SK-N-SH treated with all-trans-retinoic acid at 6 μM for 48 hours (cell line): ENCODE measurements at regions not wholly inside any gene's neighbourhood (a gene's known extent, or its start where the extent isn't known, plus 50 kb on each side); places are given as distances from the start of the nearest gene placed in this dataset.

ENCODE experiments used
- ATAC-seq: fragments of 200-7000 bp; cut with Tn5 transposase; 3 replicates; pipeline ENCODE4 v1.9.1; 2020; ENCODE audit warnings: mild to moderate bottlenecking, moderate library complexity
- ARNTL ChIP-seq: fragments of 450-650 bp; formaldehyde crosslinking; IDR thresholded peaks from 2 replicates; pipeline ENCODE4 v1.5.0; 2020; ENCODE audit warnings: low read depth, mild to moderate bottlenecking, moderate library complexity, borderline replicate concordance
- BACH2 ChIP-seq: fragments of 250-450 bp; sonication (Bioruptor Pico); IDR thresholded peaks from 2 replicates; pipeline ENCODE4 v1.9.0; 2021; ENCODE audit warnings: mild to moderate bottlenecking, borderline replicate concordance
- CREB5 ChIP-seq: fragments of 250-450 bp; sonication (Bioruptor Pico); IDR thresholded peaks from 2 replicates; pipeline ENCODE4 v1.5.1; 2020; ENCODE audit warnings: low read depth, mild to moderate bottlenecking, moderate library complexity
- CSDC2 ChIP-seq: fragments of 250-450 bp; sonication (Bioruptor Pico); IDR thresholded peaks from 2 replicates; pipeline ENCODE4 v1.5.0; 2020; ENCODE audit warnings: mild to moderate bottlenecking, moderate library complexity
- CSRNP3 ChIP-seq: fragments of 250-450 bp; sonication (Bioruptor Pico); IDR thresholded peaks from 2 replicates; pipeline ENCODE4 v1.5.1; 2021; ENCODE audit warnings: mild to moderate bottlenecking, moderate library complexity
- GLIS3 ChIP-seq: fragments of 250-450 bp; sonication (Bioruptor Pico); IDR thresholded peaks from 2 replicates; pipeline ENCODE4 v1.5.0; 2020; ENCODE audit warnings: mild to moderate bottlenecking, moderate library complexity
- ISL1 ChIP-seq: fragments of 250-450 bp; sonication (Bioruptor Pico); IDR thresholded peaks from 2 replicates; pipeline ENCODE4 v2.1.2; 2022; ENCODE audit warnings: mild to moderate bottlenecking, moderate library complexity
- OSR1 ChIP-seq: fragments of 250-450 bp; sonication (Bioruptor Pico); IDR thresholded peaks from 2 replicates; pipeline ENCODE4 v1.8.0; 2022; ENCODE audit warnings: moderate library complexity, mild to moderate bottlenecking, inconsistent platforms
- PPARA ChIP-seq: fragments of 250-450 bp; sonication (Bioruptor Pico); IDR thresholded peaks from 2 replicates; pipeline ENCODE4 v1.5.0; 2020; ENCODE audit warnings: mild to moderate bottlenecking, borderline replicate concordance
- RARB ChIP-seq: fragments of 250-450 bp; sonication (Bioruptor Pico); IDR thresholded peaks from 2 replicates; pipeline ENCODE4 v1.8.0; 2021; ENCODE audit warnings: mild to moderate bottlenecking, moderate library complexity
- SNAI2 ChIP-seq: fragments of 250-450 bp; sonication (Bioruptor Pico); IDR thresholded peaks from 2 replicates; pipeline ENCODE4 v1.5.0; 2020; ENCODE audit warnings: mild to moderate bottlenecking, moderate library complexity
- TCF4 ChIP-seq: fragments of 250-450 bp; sonication (Bioruptor Pico); IDR thresholded peaks from 2 replicates; pipeline ENCODE4 v1.8.0; 2021; ENCODE audit warnings: mild to moderate bottlenecking, moderate library complexity, borderline replicate concordance
- TOX ChIP-seq: fragments of 250-450 bp; sonication (Bioruptor Pico); IDR thresholded peaks from 2 replicates; pipeline ENCODE4 v1.8.0; 2021; ENCODE audit warnings: mild to moderate bottlenecking, moderate library complexity, borderline replicate concordance
- TSHZ2 ChIP-seq: fragments of 250-450 bp; sonication (Bioruptor Pico); IDR thresholded peaks from 2 replicates; pipeline ENCODE4 v1.5.0; 2020; ENCODE audit warnings: mild to moderate bottlenecking, moderate library complexity
- ZC3H10 ChIP-seq: fragments of 250-450 bp; sonication (Bioruptor Pico); IDR thresholded peaks from 2 replicates; pipeline ENCODE4 v1.5.1; 2021; ENCODE audit warnings: mild to moderate bottlenecking, moderate library complexity
- ZFP30 ChIP-seq: fragments of 450-650 bp; formaldehyde crosslinking; IDR thresholded peaks from 2 replicates; pipeline ENCODE4 v1.5.0; 2022; ENCODE audit warnings: mild to moderate bottlenecking, moderate library complexity
- ZNF565 ChIP-seq: fragments of 450-650 bp; formaldehyde crosslinking; conservative IDR thresholded peaks from 2 replicates; pipeline ENCODE4 v1.5.0; 2020; ENCODE audit warnings: low read depth, mild to moderate bottlenecking, moderate library complexity
- ZNF70 ChIP-seq: fragments of 450-650 bp; formaldehyde crosslinking; IDR thresholded peaks from 2 replicates; pipeline ENCODE4 v1.5.0; 2020; ENCODE audit warnings: mild to moderate bottlenecking, moderate library complexity
- ZNF8 ChIP-seq: fragments of 450-650 bp; formaldehyde crosslinking; IDR thresholded peaks from 2 replicates; pipeline ENCODE4 v1.5.0; 2020; ENCODE audit warnings: mild to moderate bottlenecking, moderate library complexity

DNA sequence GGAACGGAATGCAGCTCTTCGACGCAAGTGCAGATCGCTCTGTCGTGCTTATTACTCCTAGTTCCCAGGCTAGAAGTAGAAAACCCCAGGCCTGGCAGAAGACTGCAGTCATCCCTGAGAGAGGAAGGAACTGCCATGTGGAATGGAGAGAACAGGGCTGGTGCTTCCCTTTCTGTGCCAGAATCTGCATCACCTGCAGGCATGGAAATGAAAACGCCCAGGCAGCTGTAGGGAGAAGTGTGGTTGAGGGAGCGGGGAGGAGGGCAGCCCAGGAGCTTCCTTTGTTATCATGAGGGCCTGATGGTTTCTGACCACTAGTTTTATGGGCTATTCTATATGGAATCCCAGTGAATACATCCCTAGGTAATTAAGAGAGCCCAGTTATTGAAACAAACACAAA, 79.4 kb upstream of the SMIM21 start (continued):
- TF ChIP-seq TSHZ2 (no peak), ZNF565 (CRISPR knock-in tag) (no peak), CSDC2 (CRISPR knock-in tag) (no peak)

DNA sequence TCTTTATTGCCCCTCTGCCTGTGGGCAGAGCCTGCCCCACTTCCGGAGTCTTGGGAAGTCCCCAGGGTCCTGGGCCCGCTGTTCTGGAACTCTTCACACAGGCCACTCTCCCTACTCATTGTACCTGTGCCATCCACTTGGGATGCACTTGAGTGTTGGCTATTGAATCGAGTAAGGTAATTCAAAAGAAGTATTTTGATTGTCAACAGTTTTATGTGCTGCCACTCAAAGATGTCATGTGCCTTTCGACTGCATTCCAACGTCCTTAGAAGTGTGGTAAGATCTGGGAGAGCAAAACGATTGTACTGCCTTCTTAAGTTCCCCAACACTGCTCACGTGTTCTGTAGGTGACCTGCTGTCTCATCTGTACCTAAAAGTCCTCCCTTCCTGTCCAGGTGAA, 77.0 kb upstream of the SMIM21 start:
- ATAC-seq: no peak

DNA sequence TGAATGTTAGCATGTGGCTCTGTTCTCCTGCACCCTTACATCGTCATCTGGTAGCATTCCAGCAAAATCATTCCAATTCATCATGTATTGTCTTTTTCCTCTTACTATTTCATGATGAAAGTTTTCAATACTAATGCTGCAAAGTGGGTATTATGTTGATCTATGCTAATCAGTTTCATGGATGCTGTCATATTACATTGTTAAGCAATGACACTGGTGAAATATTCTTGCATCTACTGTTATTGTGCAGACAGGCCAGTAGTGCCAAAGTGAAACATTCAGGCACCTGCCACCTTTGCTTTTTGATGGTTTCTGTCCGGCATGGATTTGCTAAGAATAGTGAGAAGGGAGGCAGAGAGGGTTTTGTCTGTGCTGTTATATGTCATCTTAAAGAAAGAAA, 76.1 kb upstream of the SMIM21 start:
- TF ChIP-seq CSRNP3: no peak
- TF ChIP-seq SNAI2 (CRISPR knock-in tag): no peak
- TF ChIP-seq RARB: no peak
- TF ChIP-seq BACH2: no peak
- TF ChIP-seq PPARA (CRISPR knock-in tag): no peak
- no peak for TF ChIP-seq ISL1 (CRISPR knock-in tag)
- TF ChIP-seq CREB5 (CRISPR knock-in tag): no peak
- TF ChIP-seq TSHZ2: no peak
- no peak for TF ChIP-seq ZNF70 (CRISPR knock-in tag)
- TF ChIP-seq OSR1 (CRISPR knock-in tag): no peak
- no peak for TF ChIP-seq CSDC2 (CRISPR knock-in tag)
- TF ChIP-seq ZFP30 (CRISPR knock-in tag): no peak
- TF ChIP-seq ZC3H10 (CRISPR knock-in tag): no peak
- no peak for ATAC-seq

More for the DNA sequence above, 77.0 kb upstream of the SMIM21 start:
- TF ChIP-seq ARNTL (CRISPR knock-in tag) (no peak), ZC3H10 (CRISPR knock-in tag) (no peak), TCF4 (no peak), TOX (CRISPR knock-in tag) (no peak)

DNA sequence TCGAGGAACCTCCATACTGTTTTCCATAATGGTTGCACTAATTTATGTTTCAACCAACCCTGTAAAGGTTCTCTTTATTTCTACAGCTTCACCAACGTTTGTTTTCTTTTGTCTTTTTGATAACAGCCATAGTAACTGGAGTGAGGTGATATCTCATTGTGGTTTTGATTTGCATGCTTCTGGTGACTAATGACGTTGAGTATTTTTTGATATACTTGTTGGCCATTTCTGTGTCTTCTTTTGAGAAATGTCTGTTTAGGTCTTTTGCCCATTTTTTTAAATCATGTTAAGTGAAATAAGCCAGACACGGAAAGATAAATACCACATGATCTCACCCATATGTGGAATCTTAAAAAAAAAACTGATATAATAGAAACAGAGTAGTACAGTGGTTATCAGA, 74.8 kb upstream of the SMIM21 start:
- TF ChIP-seq GLIS3 (CRISPR knock-in tag) (no peak), TCF4 (no peak), ISL1 (CRISPR knock-in tag) (0 out of 2 replicates have a peak, but pooled peaks have one; percentile 10)
- ATAC-seq: no peak

DNA sequence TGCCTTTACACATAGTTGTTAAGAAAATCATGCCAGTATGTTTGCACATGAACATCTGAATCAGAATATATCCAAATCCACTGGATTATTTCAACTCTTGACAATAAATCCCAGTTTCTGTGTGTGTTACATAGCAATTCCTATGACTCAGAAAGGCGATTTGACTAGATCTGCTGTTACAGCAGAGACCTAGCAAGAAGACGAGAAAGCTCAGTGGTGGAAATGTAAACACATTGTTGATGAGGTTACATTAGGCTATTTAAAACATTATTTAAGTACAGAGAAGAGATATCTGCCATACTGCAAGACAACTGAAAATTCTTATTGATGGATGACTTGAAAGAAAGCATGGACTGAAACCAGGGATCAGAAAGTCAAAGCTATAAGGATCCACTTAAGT, 73.0 kb upstream of the SMIM21 start:
- TF ChIP-seq TOX (CRISPR knock-in tag) (no peak), OSR1 (CRISPR knock-in tag) (no peak), ZNF70 (CRISPR knock-in tag) (no peak), ZFP30 (CRISPR knock-in tag) (no peak), SNAI2 (CRISPR knock-in tag) (no peak), ZNF8 (CRISPR knock-in tag) (no peak)
- ATAC-seq: no peak
